Thymus (tissue), 11 donors: ENCODE measurements at regions not wholly inside any gene's neighbourhood (a gene's known extent, or its start where the extent isn't known, plus 50 kb on each side); places are given as distances from the start of the nearest gene placed in this dataset.

Experiments
- DNase-seq, 9 donors: peaks; one replicate each; pipeline ENCODE4 v3.0.0-alpha.2; 2013; ENCODE audit warnings: low spot score in 9 of 9, low read depth in 6 of 9, missing footprints in 1 of 9
- H3K27ac ChIP-seq, 2 donors: one replicate each; pipeline ENCODE4 v1.5.1; 2013; ENCODE audit warnings: control low read depth in 1 of 2, low read depth in 1 of 2, low read length in 1 of 2, mild to moderate bottlenecking in 1 of 2, moderate library complexity in 1 of 2
- H3K27me3 ChIP-seq, 2 donors: one replicate each; pipeline ENCODE4 v1.5.1; 2013; ENCODE audit warnings: low read length in 1 of 2; ENCODE audit not compliant: control insufficient read depth in 2 of 2, insufficient read depth in 1 of 2
- H3K36me3 ChIP-seq, 2 donors: one replicate each; pipeline ENCODE4 v1.5.1; 2013; ENCODE audit warnings: low read length in 1 of 2, mild to moderate bottlenecking in 1 of 2, moderate library complexity in 1 of 2; ENCODE audit not compliant: control insufficient read depth in 2 of 2, insufficient read depth in 2 of 2
- H3K4me1 ChIP-seq, 2 donors: one replicate each; pipeline ENCODE4 v1.5.1; 2013; ENCODE audit warnings: low read length in 2 of 2; ENCODE audit not compliant: control insufficient read depth in 2 of 2, insufficient read depth in 2 of 2
- H3K4me3 ChIP-seq, 2 donors: one replicate each; pipeline ENCODE4 v1.5.1; 2013; ENCODE audit warnings: low read length in 2 of 2, control low read depth in 1 of 2, mild to moderate bottlenecking in 1 of 2
- H3K9me3 ChIP-seq, 2 donors: one replicate each; pipeline ENCODE4 v1.5.1; 2013; ENCODE audit warnings: low read length in 1 of 2, mild to moderate bottlenecking in 1 of 2; ENCODE audit not compliant: control insufficient read depth in 2 of 2, insufficient read depth in 1 of 2
- WGBS: extraction: QIAGEN DNeasy Blood & Tissue Kit; methylation state at CpG from one replicate; pipeline ENCODE4 v1.1.7; 2013; 5-methylcytosine and 5-hydroxymethylcytosine counted together
- donor health status: healthy.

GRCh38 chr2:12321886-12322285, 394.9 kb upstream of the TRIB2 start:
- no peak overlapping the region for H3K27ac ChIP-seq
- no peak for DNase-seq
- H3K4me1 ChIP-seq, result peaks cover 0 to 17% of the 10 kb centered on the region in 2 donors
- no peaks in the 10 kb centered on the region for H3K9me3 ChIP-seq
- no peaks in the 10 kb centered on the region for H3K36me3 ChIP-seq
- over 99% methylated on average over 2 of the region's 2 CpGs for WGBS
- H3K27me3 ChIP-seq, result no peaks in the 10 kb centered on the region
- no peak overlapping the region for H3K4me3 ChIP-seq

- DNase-seq, result peak in 3 of 9 donors; percentile 42 to 70 (median 44)
- Histone ChIP-seq H3K4me1 (peaks cover 0 to 16% of the 10 kb centered on the region in 2 donors), H3K36me3 (no peaks in the 10 kb centered on the region), H3K27ac (peak overlapping the region in 1 of 2 donors; percentile 30), H3K9me3 (no peaks in the 10 kb centered on the region), H3K4me3 (no peak overlapping the region), H3K27me3 (no peaks in the 10 kb centered on the region)
- WGBS, result 69% methylated on average over 9 of the region's 9 CpGs
These were observed 390.9 kb upstream of the TRIB2 start for GRCh38 chr2:12325806-12326205.

- WGBS, result 87% methylated on average over 12 of the region's 12 CpGs
- H3K4me1 ChIP-seq, result peaks cover 0 to 16% of the 10 kb centered on the region in 2 donors
- DNase-seq, result peak in 3 of 9 donors; percentile 25 to 64 (median 44)
- no peaks in the 10 kb centered on the region for H3K27me3 ChIP-seq
- no peaks in the 10 kb centered on the region for H3K36me3 ChIP-seq
- H3K4me3 ChIP-seq, result no peak overlapping the region
- H3K9me3 ChIP-seq, result no peaks in the 10 kb centered on the region
- no peak overlapping the region for H3K27ac ChIP-seq
These were observed 390.1 kb upstream of the TRIB2 start for GRCh38 chr2:12326449-12327190.

- WGBS, result 97% methylated on average over 3 of the region's 3 CpGs
- Histone ChIP-seq H3K4me3 (no peak overlapping the region), H3K9me3 (no peaks in the 10 kb centered on the region), H3K4me1 (peaks cover 3 to 28% of the 10 kb centered on the region in 2 donors), H3K27ac (no peak overlapping the region), H3K27me3 (no peaks in the 10 kb centered on the region), H3K36me3 (no peaks in the 10 kb centered on the region)
- DNase-seq, result no peak
These were observed 385.8 kb upstream of the TRIB2 start for GRCh38 chr2:12330916-12331315.

DNA sequence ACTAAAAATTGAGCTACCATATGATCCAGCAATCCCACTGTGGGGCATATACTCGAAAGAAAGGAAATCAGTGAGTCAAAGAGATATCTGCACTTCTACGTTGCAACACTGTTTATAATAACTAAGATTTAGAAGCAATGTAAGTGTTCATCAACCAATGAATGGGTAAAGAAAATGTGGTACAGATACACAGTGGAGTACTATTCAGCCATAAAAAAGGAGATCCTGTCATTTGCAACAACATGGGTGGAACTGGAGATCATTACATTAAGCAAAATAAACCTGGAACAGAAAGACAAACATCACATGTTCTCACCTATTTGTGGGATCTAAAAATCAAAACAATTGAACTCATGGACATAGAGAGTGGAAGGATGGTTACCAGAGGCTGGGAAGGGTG, 385.0 kb upstream of the TRIB2 start:
- Histone ChIP-seq H3K4me3 (no peak overlapping the region), H3K27me3 (no peaks in the 10 kb centered on the region), H3K36me3 (no peaks in the 10 kb centered on the region), H3K27ac (no peak overlapping the region), H3K4me1 (peaks cover 3 to 20% of the 10 kb centered on the region in 2 donors), H3K9me3 (no peaks in the 10 kb centered on the region)
- no peak for DNase-seq
- WGBS, result 98% methylated on average over 2 of the region's 2 CpGs

- Histone ChIP-seq H3K4me1 (peaks cover 3 to 17% of the 10 kb centered on the region in 2 donors), H3K36me3 (no peaks in the 10 kb centered on the region), H3K9me3 (no peaks in the 10 kb centered on the region), H3K4me3 (no peak overlapping the region), H3K27ac (no peak overlapping the region), H3K27me3 (no peaks in the 10 kb centered on the region)
- 80% methylated on average over 2 of the region's 2 CpGs for WGBS
- DNase-seq, result no peak
These were observed 383.4 kb upstream of the TRIB2 start for GRCh38 chr2:12333293-12333692.

DNA sequence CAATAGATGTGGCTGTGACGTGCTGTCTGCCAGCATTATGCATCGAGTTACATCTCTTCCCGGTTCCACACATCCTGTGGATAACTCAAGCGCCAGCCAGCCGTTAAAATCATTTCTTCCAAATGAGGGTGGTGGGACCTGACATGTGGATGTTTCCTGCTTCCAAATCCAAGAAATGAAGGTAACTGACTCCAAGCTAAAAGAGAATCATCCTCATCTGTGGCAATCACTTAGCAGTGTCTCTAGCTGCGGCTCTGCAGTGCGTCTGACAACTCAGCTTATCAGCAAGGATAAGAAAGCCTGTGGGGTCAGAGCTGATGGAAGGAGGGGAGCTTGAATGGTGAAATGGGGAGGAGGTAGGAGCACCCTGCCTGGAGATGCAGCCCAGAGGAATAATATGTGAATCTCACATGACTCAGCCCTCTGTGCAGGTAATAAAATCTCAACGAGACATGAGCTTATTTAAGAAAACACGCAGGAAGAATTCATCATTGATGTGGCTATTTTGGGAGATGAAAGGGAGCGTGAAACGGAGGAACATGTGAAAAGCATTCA, 382.2 kb upstream of the TRIB2 start:
- H3K27me3 ChIP-seq, result no peaks in the 10 kb centered on the region
- no peak overlapping the region for H3K4me3 ChIP-seq
- H3K4me1 ChIP-seq, result peaks cover 3 to 17% of the 10 kb centered on the region in 2 donors
- H3K9me3 ChIP-seq, result no peaks in the 10 kb centered on the region
- 58% methylated on average over 11 of the region's 11 CpGs for WGBS
- no peaks in the 10 kb centered on the region for H3K36me3 ChIP-seq
- H3K27ac ChIP-seq, result no peak overlapping the region
- peak in 6 of 9 donors; percentile 45 to 85 (median 56) for DNase-seq

- Histone ChIP-seq H3K9me3 (no peaks in the 10 kb centered on the region), H3K27me3 (no peaks in the 10 kb centered on the region), H3K27ac (no peak overlapping the region), H3K4me3 (no peak overlapping the region), H3K4me1 (peaks cover 3 to 17% of the 10 kb centered on the region in 2 donors), H3K36me3 (no peaks in the 10 kb centered on the region)
- DNase-seq, result no peak
- WGBS, result 74% methylated on average over 6 of the region's 6 CpGs
These were observed 381.6 kb upstream of the TRIB2 start for GRCh38 chr2:12335131-12335530.

DNA sequence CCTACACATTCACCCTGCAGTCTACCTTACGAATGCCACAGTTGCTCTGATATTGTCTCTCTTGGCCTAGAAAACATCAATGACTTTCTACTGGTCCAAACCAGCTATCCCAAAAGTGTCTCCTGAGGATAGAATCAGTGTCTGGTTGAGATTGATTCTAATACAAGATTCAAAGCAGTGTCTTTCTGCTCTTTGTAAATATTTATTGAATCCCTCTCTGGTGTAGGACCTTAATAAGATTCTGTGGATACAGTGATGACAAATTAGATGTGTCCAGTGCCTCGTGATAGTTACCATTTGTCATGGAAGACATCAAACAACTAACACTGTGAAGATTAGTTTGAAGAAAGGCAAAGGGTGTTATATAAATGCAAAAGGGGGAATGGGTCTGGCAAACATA, 380.7 kb upstream of the TRIB2 start:
- Histone ChIP-seq H3K9me3 (no peaks in the 10 kb centered on the region), H3K27ac (no peak overlapping the region), H3K4me1 (peaks cover 3 to 17% of the 10 kb centered on the region in 2 donors), H3K4me3 (no peak overlapping the region), H3K27me3 (no peaks in the 10 kb centered on the region), H3K36me3 (no peaks in the 10 kb centered on the region)
- WGBS, result 94% methylated on average over 2 of the region's 2 CpGs
- DNase-seq, result no peak
